Neutrophil (primary cell): ENCODE measurements at regions not wholly inside any gene's neighbourhood (a gene's known extent, or its start where the extent isn't known, plus 50 kb on each side); places are given as distances from the start of the nearest gene placed in this dataset.
"Not testable (repeated sequence)": the region's sequence is repeated elsewhere in the genome, so short reads cannot be mapped to it uniquely, and the experiment has no call there.

Experiments used
- H3K27ac ChIP-seq: fragments of 200-600 bp; sonication (generic); 2 replicates; pipeline ENCODE4 v1.5.1; 2016; ENCODE audit warnings: mild to moderate bottlenecking, moderate library complexity
- H3K27me3 ChIP-seq: fragments of 200-600 bp; sonication (generic); 2 replicates; pipeline ENCODE4 v1.6.0; 2016; ENCODE audit warnings: mild to moderate bottlenecking
- H3K36me3 ChIP-seq: fragments of 200-600 bp; sonication (generic); 2 replicates; pipeline ENCODE4 v1.5.1; 2017
- H3K4me1 ChIP-seq, 2 experiments: fragments of 200-600 bp in 1 of 2; sonication (generic) in 1 of 2; 1 replicate in 1 of 2; 2 replicates in 1 of 2; pipeline versions ENCODE4 v1.5.1 to v1.6.1; 2013 to 2016; ENCODE audit warnings: low read depth in 1 of 2, low read length in 1 of 2, mild to moderate bottlenecking in 1 of 2, moderate library complexity in 1 of 2; ENCODE audit not compliant: control insufficient read depth in 1 of 2, insufficient read depth in 1 of 2
- H3K4me3 ChIP-seq, 2 experiments: fragments of 200-600 bp in 1 of 2; sonication (generic) in 1 of 2; 1 replicate in 1 of 2; 2 replicates in 1 of 2; pipeline ENCODE4 v1.5.1; 2013 to 2016; ENCODE audit warnings: low read depth in 1 of 2, low read length in 1 of 2, mild to moderate bottlenecking in 1 of 2, moderate library complexity in 1 of 2
- H3K9me3 ChIP-seq: fragments of 200-600 bp; sonication (generic); 2 replicates; pipeline ENCODE4 v1.5.1; 2016
- TF ChIP-seq, protein P1 (sequence below): fragments of 200-600 bp; sonication (generic); IDR thresholded peaks from 2 replicates; pipeline ENCODE4 v1.5.1; 2016; ENCODE audit warnings: antibody characterized with exemption

DNA sequence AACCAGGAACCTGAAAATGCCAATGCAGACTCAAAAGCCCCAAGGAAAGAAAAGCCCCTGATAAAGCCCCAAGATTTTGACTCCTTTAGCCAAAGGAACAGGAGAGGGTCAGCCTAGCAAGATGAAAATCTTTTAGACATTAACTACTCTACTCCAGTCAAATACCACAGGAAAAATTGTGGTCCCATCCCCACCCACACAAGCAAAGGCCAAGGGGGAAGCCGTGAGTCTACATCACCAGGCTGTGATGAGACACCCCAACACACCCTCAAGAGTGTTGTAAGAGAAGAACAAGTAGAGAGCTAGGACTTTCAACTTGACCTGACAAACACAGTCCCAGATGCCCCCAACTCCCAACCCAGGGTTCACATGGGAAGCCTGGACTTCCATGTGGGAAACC, 192.8 kb upstream of the NR5A2 start:
- TF ChIP-seq, protein P1, sequence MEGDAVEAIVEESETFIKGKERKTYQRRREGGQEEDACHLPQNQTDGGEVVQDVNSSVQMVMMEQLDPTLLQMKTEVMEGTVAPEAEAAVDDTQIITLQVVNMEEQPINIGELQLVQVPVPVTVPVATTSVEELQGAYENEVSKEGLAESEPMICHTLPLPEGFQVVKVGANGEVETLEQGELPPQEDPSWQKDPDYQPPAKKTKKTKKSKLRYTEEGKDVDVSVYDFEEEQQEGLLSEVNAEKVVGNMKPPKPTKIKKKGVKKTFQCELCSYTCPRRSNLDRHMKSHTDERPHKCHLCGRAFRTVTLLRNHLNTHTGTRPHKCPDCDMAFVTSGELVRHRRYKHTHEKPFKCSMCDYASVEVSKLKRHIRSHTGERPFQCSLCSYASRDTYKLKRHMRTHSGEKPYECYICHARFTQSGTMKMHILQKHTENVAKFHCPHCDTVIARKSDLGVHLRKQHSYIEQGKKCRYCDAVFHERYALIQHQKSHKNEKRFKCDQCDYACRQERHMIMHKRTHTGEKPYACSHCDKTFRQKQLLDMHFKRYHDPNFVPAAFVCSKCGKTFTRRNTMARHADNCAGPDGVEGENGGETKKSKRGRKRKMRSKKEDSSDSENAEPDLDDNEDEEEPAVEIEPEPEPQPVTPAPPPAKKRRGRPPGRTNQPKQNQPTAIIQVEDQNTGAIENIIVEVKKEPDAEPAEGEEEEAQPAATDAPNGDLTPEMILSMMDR = no peak
- no peaks in the 10 kb centered on the region for H3K27me3 ChIP-seq
- no peaks in the 10 kb centered on the region for H3K36me3 ChIP-seq
- H3K4me1 ChIP-seq = no peaks in the 10 kb centered on the region
- no peak overlapping the region for H3K4me3 ChIP-seq
- H3K9me3 ChIP-seq = no peaks in the 10 kb centered on the region
- H3K27ac ChIP-seq = no peak overlapping the region

DNA sequence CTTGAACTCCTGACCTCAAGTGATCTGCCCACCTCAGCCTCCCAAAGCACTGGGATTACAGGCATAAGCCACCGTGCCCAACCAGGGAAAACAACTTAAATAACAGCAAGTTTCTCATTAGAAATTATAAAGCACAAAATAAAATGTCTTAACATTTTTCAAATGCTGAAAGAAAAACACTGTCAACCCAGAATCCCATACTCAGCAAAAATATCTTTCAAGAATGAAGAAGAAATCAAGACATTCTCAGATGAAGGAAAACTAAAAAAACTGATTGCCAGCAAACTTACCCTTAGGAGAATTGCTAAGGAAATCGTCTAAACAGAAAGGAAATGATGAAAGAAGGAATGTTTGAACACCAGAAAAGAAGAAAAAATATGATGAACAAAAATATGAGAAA, 191.1 kb upstream of the NR5A2 start:
- H3K36me3 ChIP-seq = no peaks in the 10 kb centered on the region
- no peaks in the 10 kb centered on the region for H3K9me3 ChIP-seq
- H3K27me3 ChIP-seq = no peaks in the 10 kb centered on the region
- no peak overlapping the region for H3K27ac ChIP-seq
- TF ChIP-seq, protein P1 = no peak
- H3K4me1 ChIP-seq = no peaks in the 10 kb centered on the region
- H3K4me3 ChIP-seq = no peak overlapping the region

DNA sequence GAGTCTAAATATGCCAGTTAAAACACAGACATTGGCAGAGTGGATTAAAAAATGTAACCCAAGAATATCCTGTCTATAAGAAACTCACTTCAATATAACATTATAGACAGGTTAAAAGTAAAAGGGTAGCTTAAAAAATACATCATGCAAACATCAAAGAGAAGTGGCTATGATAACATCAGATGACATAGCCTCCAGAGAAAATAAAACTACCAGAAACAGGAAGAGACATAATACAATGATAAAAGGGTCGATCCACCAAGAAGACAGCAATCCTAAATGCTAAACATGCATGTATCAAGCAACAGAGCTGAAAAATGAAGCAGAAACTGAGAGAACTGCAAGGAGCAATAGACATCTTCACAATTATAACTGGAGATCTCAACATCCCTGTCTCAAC, 190.2 kb upstream of the NR5A2 start:
- no peaks in the 10 kb centered on the region for H3K9me3 ChIP-seq
- no peak overlapping the region for H3K27ac ChIP-seq
- no peaks in the 10 kb centered on the region for H3K27me3 ChIP-seq
- TF ChIP-seq, protein P1 = no peak
- H3K4me1 ChIP-seq = no peaks in the 10 kb centered on the region
- no peaks in the 10 kb centered on the region for H3K36me3 ChIP-seq
- H3K4me3 ChIP-seq = no peak overlapping the region

DNA sequence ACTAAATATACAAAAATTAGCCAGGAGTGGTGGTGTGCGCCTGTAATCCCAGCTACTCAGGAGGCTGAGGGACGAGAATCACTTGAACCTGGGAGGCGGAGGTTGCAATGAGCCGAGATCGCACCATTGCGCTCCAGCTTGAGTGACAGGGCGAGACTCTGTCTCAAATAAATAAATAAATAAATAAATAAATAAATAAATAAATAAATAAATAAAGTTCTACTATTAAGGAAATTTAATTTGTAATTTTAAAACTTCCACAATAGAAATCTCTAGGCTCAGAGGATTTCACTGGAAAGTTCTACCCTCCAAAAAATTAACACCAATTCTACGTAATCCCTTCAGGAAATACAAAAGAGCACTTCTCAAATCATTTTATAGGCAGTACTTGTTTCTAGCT, 187.9 kb upstream of the NR5A2 start:
- H3K9me3 ChIP-seq, H3K36me3 ChIP-seq, H3K4me1 ChIP-seq, H3K27ac ChIP-seq, H3K27me3 ChIP-seq, H3K4me3 ChIP-seq: not testable (repeated sequence)

DNA sequence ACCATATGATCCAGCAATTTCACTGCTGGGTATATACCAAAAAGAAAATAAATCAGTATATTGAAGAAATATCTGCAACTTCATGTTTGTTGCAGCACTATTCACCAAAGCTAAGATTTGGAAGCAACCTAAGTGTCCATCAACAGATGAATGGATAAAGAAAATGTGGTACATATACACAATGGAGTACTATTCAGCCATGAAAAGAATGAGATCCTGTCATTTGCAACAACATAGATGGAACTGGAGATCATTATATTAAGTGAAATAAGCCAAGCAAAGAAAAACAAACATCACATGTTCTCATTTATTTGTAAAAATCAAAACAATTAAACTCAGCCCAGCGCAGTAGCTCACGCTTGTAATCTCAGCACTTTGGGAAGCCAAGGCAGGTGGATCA, 184.4 kb upstream of the NR5A2 start:
- H3K4me3 ChIP-seq, H3K27ac ChIP-seq, H3K36me3 ChIP-seq, H3K9me3 ChIP-seq, H3K27me3 ChIP-seq, H3K4me1 ChIP-seq: not testable (repeated sequence)

DNA sequence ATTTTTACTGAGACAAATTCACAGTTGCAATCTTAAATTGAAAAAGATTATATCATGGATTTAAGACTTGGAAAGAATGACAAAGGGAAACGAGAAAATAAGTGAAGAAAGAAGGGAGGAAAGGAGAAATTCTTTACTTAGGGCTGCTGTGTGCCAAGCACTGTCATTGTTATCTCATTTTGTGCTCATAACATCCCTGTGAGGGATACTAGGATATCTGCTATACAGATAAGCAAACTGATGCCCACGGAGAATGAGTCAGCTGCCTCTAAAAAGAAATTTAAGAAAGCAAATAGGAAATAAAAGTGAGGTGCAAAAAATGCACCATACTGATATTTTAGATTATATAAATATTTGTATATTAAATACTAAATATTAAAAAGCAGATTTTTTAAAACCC, 183.6 kb upstream of the NR5A2 start:
- no peaks in the 10 kb centered on the region for H3K36me3 ChIP-seq
- H3K4me1 ChIP-seq = no peaks in the 10 kb centered on the region
- H3K27me3 ChIP-seq = no peaks in the 10 kb centered on the region
- TF ChIP-seq, protein P1 = no peak
- no peak overlapping the region for H3K4me3 ChIP-seq
- no peak overlapping the region for H3K27ac ChIP-seq
- H3K9me3 ChIP-seq = no peaks in the 10 kb centered on the region

DNA sequence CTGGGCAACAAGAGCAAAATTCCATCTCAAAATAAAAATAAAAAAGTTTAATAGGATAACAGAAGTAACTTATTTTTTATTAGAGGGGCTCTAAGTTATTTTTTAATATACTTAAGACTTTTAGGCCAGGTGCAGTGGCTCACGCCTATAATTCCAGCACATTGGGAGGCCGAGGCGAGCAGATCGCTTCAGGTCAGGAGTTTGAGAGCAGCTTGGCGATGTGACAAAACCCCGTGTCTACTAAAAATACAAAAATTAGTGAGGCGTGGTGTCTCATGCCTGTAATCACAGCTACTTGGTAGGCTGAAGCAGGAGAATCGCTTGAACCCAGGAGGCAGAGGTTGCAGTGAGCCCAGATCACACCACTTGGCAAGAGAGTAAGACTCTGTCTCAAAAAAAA, 180.5 kb upstream of the NR5A2 start:
- Histone ChIP-seq H3K27ac (no peak overlapping the region), H3K27me3 (no peaks in the 10 kb centered on the region), H3K9me3 (no peaks in the 10 kb centered on the region), H3K4me1 (no peaks in the 10 kb centered on the region), H3K36me3 (no peaks in the 10 kb centered on the region), H3K4me3 (no peak overlapping the region)
- TF ChIP-seq, protein P1 = no peak
